Epidermal melanocyte (primary cell): ENCODE measurements at regions not wholly inside any gene's neighbourhood (a gene's known extent, or its start where the extent isn't known, plus 50 kb on each side); places are given as distances from the start of the nearest gene placed in this dataset.

Experiments used
- DNase-seq: peaks from one replicate; pipeline ENCODE4 v3.0.0; 2011; ENCODE audit warnings: low spot score; ENCODE audit not compliant: insufficient read length

- DNase-seq, result no peak
Observed at GRCh38 chr2:103809941-103810441, 1043.9 kb upstream of the POU3F3 start.

DNA sequence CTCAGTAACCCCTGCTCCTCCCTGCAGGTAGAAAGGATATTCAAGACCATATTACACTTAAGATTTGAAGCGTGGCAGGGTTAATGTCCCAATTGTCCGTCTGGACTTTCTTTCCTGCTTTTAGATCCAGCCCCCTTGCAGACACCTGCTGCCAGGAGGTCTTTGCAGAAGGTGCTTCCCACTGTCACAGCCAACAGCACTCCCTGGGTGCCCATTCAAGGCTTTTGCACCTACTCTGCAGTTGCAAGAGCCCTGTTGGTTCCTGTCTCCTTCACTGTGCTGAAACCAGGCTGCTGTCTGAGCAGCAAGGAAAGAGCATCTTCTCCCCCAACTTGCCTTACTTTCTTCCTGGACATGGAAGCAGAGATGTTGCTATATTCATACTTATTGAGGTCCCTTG, 1043.0 kb upstream of the POU3F3 start:
- DNase-seq, result no peak

DNA sequence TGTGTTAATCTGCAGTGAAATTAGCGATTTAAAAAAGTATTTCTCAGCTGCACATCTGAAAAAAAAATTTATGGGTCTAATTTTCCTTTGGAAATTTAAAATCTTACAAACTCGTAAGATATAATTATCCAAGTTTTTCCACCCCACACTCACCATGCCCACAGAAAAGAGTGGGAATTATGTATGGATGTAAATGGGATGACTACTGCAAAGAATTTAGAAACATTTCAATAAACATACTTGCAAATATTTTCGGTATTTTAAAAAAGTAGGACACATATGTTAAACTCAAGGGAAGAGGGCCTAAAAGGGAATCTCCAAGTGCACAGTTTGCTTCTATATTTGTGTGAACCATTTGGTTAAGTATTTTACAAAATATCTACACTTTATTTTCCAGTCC, 1039.9 kb upstream of the POU3F3 start:
- DNase-seq, result no peak

GRCh38 chr2:103815731-103816130, 1038.2 kb upstream of the POU3F3 start:
- DNase-seq, result no peak

- no peak for DNase-seq
Observed at GRCh38 chr2:103817746-103818145, 1036.2 kb upstream of the POU3F3 start.

- no peak for DNase-seq
Observed at GRCh38 chr2:103818176-103818575, 1035.7 kb upstream of the POU3F3 start.

DNA sequence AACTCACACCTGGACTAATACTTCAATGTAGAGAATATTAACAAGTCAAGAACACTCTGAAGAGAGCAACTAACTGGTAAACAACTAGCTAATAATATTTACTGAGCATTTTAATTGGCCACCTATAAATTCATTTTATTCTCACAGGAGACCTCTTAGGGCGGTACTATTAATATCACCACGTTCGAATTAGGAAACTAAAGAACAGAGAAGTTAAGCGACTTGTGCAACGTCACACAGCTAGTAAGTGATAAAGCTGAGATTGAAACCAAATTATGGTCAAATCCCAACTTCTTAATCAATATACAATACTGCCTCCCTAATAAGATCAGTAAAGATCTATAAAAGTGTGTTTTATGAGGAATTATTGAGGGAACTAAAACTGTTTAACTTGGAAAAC, 1034.3 kb upstream of the POU3F3 start:
- no peak for DNase-seq

- no peak for DNase-seq
Observed at GRCh38 chr2:103823847-103824246, 1030.1 kb upstream of the POU3F3 start.

GRCh38 chr2:103847276-103847675, 1006.6 kb upstream of the POU3F3 start:
- no peak for DNase-seq

DNA sequence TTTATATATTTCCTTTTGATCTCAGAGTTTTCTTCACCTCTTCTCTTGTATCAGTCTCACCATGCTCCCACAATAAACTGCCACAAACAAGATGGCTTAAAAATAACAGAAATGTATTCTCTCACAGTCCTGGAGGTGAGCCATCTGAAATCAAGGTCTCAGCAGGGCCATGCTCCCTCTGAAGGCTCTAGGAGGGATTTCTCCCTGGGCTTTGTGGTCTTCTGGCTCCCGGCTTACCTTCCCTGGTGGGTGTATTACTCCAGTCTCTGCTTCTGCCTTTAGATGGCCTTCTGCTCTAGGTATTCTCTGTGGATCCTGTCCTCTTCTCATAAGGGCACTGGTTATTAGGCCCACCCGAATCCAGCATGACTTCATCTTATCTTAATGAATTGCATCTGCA, 994.7 kb upstream of the POU3F3 start:
- DNase-seq, result no peak

DNA sequence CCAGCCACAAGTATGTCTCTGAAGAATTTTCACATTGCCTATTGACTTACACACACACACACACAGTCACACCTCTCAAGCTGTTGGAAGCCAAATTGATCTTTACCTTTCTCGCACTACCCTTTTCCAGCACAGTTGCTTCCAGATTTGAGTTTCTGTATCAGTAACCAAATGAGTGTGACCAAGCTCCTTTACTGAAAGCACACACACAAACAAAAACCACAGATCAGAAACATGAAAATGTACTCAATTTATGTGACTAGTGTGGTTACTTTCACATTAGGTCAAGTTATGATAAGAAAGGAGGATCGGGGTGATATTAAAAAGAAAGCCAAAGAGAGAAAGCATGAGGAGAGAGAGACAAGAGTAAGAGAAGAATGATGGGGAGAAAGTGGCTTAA, 993.9 kb upstream of the POU3F3 start:
- no peak for DNase-seq

- no peak for DNase-seq
Observed at GRCh38 chr2:103868396-103868795, 985.5 kb upstream of the POU3F3 start.

- no peak for DNase-seq
Observed at GRCh38 chr2:103873716-103874351, 980.1 kb upstream of the POU3F3 start.

DNA sequence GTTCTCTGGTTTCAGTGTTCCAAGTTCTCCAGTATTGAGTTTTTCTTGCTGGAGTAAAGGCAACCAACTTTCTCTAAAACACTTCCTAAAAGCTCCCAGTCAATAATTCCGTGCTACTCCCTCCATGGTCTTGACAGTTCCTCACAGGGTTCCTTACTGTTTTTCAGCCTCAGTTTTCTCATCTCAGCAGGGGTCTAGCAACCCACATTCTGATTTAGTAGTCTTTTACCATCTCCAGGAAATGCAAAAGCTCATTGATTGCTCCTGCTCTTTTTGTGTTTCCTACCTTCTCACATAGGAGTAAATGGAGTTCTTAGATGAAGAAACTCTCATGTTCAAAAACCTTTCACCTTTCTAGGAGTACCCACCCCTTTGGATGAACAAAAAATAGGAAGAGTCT, 978.8 kb upstream of the POU3F3 start:
- DNase-seq, result no peak

DNA sequence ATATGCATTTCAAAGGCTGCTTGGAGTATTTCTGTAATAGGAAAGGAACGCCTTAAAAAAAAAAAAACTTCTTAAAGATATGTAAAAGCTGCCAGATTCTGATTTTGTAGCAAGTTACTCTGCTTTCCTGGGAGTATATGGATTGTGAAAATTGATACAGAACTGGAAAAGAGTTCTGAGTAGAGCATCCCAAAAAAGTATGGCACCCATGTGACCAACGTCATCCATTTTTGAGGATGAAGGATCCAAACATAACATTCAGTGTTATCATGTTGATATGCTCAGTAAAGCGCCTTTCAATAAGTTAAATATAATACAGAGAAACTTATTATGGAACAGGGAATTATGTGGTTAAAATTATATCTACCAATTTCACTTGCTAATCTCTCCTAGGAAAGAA, 978.4 kb upstream of the POU3F3 start:
- DNase-seq, result no peak

GRCh38 chr2:103876611-103877010, 977.3 kb upstream of the POU3F3 start:
- no peak for DNase-seq

- DNase-seq, result no peak
Observed at GRCh38 chr2:103879101-103879500, 974.8 kb upstream of the POU3F3 start.

DNA sequence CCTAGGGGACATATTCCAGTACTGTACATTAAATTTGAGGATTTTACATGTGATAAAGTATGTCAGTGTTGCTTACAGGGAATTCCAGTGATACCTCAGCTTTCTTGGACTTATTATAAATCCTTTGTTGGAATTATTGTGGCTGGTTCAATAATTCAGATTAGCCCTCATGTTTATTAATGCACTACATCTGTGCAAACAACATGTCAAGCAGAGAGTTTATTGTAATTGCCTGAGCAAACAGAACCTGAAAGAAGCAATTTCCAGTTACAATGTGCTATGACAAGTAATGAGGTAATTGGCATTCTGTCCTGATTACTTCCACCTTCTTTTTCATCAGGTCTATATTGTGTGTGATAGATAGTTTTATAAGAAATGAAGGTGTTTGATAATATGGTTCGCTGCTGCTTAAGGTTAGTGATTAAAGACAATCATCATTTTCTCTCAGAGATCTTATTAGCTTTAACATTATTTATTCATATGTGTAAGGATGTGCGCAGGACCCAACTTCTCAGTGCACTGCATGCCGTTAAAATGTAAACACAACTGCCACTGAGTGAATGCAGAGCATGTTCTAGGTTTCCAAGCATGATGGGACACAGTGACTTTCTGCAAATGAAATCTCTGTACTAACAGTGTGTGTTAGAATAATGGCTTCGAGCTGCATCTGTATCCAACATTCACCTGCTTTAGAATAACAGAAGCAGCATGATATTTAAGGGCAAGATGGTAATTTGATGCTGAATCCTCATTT, 973.7 kb upstream of the POU3F3 start:
- DNase-seq, result no peak

DNA sequence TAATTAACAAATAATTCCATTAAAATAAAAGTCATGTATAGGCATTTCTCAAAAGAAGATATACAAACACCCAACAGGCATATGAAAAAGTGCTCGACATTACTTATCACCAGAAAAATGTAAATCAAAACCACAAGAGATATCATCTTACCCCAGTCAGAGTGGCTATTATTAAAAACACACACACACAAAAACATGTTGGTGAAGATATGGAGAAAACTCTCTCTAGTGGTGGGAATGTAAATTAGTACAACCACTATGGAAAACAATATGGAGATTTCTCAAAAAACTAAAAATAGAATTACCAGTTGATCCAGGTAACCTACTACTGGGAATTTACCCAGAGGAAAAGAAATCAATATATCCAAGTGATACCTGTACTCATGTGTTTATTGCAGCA, 966.3 kb upstream of the POU3F3 start:
- no peak for DNase-seq

- DNase-seq, result no peak
Observed at GRCh38 chr2:103896182-103896581, 957.7 kb upstream of the POU3F3 start.

DNA sequence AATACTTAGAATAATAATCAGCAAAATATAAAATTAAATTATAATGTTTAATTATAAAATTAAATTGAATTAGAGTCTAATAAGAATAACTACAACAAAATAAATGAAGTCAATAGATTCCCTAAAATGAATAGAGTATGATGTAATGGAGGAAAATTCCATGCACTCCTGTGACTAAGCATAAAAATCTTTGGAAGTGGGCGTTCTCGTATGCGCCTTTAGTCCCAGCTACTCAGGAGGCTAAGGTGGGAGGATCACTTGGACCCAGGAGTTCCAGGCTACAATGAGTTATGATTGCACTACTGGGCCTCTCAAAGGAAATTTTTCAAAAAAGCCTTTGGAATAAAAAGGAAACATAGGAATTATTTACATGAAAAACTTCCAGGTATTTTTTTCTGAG, 955.4 kb upstream of the POU3F3 start:
- DNase-seq, result no peak

- no peak for DNase-seq
Observed at GRCh38 chr2:103902347-103902746, 951.6 kb upstream of the POU3F3 start.

- DNase-seq, result no peak
Observed at GRCh38 chr2:103921161-103921560, 932.8 kb upstream of the POU3F3 start.
